Smooth muscle cell of the brain vasculature (primary cell): ENCODE measurements at regions not wholly inside any gene's neighbourhood (a gene's known extent, or its start where the extent isn't known, plus 50 kb on each side); places are given as distances from the start of the nearest gene placed in this dataset.
"Not testable (repeated sequence)": the region's sequence is repeated elsewhere in the genome, so short reads cannot be mapped to it uniquely, and the experiment has no call there.

ENCODE experiments used
- DNase-seq: peaks from one replicate; pipeline ENCODE4 v3.0.0-alpha.2; 2012; ENCODE audit warnings: low read depth, low spot score

DNA sequence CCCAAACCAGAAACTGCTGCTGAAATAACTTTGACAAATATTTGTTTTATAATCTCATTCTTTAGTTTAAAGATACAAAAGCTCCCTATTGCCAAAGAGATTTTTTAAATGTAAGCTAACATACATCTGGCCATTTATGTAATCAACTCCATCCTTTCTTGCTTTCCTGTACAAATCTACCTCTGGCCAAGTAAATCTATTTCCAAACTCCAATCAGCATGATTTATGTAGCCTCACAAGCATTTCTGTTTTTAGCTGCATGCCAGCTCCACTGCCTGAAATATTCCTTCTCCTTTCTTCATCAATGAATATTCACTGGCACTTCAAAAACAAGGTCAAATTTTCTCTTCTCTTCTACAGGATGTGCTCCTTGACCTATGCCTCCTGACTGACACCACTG is 80.0 kb downstream of the SHOX2 start:
- no peak for DNase-seq

DNA sequence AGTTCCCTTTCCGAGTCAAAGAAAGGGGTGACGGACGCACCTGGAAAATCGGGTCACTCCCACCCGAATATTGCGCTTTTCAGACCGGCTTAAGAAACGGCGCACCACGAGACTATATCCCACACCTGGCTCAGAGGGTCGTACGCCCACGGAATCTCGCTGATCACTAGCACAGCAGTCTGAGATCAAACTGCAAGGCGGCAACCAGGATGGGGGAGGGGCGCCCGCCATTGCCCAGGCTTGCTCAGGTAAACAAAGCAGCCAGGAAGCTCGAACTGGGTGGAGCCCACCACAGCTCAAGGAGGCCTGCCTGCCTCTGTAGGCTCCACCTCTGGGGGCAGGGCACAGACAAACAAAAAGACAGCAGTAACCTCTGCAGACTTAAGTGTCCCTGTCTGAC is 86.3 kb downstream of the SHOX2 start:
- not testable (repeated sequence) for DNase-seq

DNA sequence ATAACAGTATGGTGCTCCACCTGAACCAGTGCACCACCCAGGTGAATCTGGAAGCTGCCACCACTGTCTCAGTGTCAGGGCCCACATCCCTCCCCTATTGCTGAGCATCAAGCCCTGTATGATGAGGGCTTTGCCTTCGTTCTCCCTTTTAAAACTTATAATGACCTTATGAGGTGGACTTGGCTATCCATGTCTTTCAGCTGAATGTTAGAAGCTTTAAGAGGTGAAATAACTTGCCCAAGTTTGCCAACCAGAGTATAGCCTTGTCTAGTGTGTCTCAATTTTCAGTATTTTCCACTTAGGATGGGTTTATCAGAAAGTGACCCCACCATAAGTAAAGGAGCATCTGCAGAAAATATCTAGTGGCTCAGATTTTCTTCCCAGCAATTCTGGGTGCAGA is 87.8 kb downstream of the SHOX2 start:
- DNase-seq = no peak

DNA sequence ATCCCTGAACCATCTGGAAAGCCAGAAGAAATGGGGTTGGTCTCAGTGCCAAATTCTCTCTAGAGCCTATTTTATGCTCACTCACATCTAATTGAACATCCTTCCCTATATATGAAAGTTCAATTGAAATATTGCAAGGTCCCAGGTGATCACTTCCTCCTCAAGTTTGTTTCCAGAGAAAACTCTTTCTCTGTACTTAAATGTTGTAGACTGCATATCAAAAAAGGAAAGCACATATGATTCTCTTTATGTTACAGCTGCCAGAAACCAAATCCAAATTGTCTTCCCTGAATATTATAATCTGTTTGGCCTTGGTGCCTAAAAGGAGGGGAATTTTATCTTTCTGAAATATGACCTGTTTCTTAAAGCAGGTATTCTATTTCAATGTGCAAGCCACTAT is 93.3 kb downstream of the SHOX2 start:
- no peak for DNase-seq

DNA sequence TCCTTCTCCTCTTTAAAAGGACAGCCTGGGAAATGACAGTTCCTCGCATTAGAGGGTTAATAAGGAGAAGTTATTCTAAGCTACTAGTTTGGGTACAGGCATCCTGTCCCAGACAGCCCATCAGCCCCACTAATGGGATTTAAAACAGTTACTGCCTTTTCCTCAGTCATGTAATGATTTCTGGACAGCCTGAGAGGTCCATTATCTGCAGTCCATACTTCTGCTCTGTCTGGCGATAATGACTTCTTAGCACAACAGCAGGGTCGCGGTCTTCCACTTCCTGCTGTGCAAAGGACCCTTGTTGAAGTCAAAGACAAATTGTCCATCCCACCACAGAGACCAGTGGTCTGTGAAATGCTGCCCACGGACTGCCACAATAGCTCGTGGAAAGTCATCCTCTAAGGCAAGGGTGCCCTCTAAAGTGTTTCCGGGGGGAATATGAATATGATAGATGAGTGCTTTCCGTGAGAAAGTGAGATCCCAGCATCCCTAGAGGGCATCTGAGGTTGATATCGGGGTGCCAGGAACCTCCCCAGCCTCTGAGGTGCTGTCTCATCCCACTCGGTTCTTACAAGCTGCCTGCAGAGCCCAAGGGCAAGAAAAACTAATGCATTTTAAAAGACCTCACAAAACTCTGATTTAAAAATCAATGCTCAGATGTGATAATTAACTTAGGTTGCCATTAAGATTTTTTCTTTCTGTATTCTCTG is 100.7 kb downstream of the SHOX2 start:
- DNase-seq = no peak

DNA sequence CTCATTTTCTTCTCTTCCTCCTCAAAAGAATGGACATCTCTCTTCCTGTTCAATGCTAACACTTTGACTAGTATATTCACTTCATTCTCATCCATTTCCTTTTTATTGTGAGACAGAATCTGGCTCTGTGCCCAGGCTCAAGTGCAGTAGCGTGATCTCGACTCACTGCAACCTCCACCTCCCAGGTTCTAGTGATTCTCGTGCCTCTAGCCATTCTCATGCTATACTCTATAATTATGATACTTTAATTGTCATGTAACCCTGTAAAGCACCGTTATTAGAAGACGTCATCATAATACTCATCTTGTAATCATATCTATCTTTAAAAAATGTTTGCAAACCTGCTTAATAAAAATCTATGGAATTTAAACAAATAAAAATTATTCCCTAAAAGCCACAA is 107.0 kb downstream of the SHOX2 start:
- no peak for DNase-seq

DNA sequence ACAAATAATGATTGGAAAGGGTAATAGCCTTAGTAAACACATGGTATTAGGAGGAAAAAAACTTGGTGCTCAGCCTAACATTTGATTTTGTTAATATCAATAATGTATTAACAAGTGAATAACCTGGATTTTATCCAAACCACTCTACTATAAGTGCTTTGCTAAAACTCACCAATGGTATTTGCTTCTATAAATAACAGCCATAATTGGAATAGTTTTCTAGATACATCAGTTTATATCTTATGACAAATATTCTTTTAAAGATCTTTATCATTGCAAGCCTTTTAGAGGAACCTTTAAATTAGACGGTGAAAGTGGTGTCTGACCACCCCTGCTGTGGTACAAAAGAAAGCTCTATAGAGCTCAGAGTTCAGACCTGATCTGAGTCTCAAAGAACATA is 123.9 kb downstream of the SHOX2 start:
- DNase-seq = no peak

DNA sequence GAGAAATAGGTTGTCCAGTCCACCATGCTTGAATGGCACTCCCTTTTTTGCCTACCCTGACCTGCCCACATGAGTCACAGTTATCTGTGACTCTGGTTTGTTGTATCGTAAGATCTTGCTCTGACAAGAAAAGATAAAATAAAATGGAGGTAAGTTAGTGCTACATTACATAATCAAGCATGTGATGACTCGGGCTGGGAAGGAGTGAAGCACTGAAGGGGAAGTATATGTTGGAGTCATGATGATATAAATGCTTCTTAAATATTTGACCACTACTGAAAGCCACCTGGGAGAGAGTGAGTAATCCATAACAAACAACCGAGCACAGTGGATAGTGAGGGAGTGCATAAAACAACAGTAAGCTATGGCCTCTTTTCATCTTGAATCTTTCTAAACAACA is 124.4 kb downstream of the SHOX2 start:
- DNase-seq = no peak

DNA sequence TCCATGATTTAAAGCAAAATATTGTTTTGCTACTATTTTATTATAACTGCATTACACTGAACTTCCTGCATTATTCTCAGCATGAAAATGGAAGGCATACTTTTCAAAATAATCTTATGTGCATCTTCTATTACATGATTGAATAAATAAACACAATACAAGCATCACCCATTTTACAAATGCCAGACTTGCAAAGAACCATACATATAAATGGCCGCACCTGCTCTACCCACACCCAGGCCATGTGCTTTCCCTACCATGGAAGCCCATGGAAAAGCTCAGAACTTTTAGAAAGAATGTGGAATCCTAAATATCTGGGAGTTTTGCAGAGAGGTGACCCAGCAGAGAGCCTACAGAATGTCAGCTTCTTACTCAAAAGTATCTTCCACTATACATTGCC is 127.2 kb downstream of the SHOX2 start:
- no peak for DNase-seq

DNA sequence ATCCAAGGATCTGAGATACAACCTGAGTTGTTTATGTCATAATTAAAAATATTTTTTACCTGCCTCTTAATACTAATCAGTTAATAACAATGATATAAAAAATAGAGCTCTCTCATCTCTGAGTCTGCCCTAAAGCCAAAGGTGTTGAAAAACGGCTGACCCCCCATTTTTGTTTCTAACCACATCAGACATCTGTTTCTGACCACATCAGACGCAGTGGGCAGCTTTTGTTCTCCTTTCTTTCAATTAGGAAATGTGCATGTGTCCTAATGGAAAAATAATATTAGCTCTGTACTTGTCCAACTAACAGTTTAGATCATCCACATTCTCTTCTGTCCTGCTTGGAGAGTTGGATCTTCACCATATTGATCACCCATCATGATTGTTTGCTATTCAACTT is 144.6 kb downstream of the SHOX2 start:
- no peak for DNase-seq

DNA sequence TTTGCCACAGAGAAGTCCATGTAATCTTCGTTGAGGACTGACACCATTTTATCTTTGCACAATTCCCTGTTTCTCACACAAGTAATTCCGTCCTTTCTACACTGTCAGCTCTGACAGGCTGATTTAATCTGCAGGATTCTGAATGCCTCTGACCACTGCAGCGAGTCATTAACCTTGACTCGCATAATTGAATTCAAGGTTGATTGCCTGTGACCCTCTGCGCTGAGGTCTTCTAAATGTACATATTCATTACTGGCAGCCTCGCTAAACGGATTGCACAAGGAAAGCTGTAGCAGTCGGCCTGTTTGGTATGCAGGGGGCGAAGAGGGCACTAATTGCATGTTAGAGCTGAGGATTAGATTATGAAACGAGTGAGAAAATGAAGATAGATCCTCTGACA is 147.8 kb downstream of the SHOX2 start:
- no peak for DNase-seq

DNA sequence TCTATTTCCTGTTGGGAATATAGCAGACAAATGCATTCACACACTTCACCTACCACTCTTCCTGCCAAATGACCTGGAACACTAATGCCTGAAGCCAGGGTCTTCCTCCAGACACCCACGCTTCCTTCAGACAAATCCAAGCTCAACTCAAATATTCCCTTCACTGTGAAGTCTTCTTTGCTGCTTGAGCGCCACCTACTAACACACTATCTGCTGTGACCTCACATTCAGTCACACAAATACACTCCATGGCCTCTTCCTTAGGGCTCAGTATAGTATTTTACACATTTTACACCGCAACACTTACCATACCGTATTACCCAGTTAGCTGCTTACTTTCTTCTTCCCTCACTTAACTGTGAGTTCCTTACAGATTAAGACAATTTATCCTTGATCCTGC is 149.4 kb downstream of the SHOX2 start:
- DNase-seq = no peak

DNA sequence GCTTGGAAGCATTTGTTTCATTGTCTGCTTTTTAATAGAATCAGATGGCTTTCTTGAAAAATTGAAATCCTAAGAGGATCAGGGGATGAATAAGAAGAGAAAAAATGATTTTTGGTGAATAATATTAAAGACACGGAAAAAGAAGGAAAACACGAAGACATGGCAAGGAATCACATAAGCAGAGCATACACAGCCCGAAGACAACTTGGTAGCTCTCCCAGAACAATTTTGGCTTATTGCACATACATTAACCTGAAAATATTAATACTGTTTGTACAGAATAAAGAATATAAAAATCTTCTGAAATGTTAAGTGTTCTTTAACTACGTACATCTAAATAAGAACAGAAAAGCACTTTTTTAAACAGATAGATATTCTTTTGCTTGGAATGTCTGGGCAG is 150.0 kb downstream of the SHOX2 start:
- DNase-seq = no peak

DNA sequence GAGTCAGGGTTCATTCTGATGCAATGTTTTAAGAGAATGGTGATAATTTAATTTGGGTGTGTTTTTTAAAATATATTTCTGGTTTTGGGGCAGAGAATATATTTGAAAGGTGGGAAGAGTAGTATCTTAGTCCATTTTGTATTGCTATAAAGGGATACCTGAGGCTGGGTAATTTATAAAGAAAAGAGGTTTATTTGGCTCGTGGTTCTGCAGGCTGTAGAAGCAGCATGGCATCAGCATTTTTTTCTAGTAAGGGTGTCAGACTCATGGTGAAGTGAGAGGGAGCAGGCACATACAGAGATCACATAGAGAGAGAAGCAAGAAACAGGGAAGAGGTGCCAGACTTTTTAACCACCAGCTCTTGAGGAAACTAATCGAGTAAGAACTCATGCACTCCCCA is 152.7 kb downstream of the SHOX2 start:
- no peak for DNase-seq

DNA sequence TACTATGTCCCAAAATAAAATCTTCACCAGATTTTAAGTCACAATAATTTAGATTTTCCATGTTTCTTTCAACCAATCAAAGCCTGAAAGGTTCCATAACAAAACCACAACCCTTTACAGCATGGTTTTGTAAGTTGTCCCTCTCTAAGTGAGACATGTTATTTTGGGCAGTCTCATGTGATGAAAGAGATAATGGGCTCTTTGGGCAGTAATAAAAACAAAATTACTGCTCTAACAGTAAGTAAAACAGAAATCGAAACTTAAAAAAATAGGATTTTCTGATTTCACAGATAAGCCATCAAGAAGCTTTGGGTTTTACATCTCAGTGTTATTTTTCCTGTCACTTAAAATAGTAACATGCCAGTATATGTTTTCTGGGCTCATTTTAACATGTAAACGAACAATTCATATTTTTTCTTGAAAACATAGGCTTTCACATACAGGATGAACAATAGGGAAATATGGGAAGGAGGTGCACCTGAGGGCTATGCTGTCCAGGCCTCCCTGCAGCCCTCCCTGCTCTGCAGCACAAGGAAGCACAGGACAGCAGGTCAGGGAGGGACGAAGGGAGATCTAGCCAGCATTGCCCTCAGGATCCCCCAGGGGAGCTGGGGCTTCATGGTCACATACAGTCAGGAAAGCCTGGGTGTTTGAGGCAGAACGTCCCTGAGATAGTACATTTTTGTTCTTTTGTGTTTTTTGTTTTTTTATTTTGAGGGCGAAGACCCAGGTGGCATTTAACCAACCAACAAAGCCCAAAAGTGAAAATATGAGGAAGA is 157.4 kb downstream of the SHOX2 start:
- no peak for DNase-seq

DNA sequence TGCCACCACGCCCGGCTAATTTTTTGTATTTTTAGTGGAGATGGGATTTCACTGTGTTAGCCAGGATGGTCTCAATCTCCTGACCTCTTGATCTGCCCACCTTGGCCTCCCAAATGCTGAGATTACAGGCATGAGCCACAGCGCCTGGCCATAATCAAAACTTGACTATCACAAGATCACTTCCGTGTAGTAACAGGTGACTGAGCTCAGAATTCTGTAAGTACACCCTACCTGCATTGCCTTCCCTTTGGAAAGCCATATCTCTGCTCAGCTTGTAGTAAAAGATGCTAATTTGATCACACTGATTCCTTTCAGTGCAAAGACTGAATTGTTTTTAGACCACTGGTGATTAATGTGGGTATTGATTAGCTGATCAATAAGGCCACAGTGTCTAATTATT is 167.1 kb downstream of the SHOX2 start:
- no peak for DNase-seq

DNA sequence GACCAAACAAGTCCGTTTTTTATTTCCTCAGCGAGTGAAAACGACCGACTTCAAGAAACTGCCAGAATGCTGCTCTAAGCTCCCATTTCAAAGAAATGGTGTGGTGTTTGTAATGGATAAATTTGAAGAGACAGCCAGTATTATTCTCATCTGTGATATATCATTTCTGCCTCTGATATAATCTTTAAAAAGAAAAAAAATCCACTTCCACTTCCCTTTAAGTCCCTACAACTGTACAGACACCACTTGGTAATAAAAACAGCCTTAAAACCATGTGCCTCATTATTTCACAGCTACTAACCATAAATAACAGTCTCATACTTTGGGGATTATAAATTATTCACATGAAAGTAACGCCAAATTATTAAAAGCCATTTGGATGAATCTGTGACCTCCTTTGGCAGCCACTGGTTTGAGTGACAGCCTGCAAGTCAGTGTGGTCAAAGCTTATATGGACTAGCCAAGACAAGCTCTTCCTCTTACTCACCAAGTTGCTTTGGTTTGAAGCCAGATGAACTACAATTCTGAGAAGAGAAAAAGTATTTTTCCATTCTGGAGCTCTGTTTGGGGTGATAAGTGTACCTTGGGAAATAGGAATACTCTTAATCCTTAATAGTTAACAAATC is 168.0 kb downstream of the SHOX2 start:
- DNase-seq = no peak

DNA sequence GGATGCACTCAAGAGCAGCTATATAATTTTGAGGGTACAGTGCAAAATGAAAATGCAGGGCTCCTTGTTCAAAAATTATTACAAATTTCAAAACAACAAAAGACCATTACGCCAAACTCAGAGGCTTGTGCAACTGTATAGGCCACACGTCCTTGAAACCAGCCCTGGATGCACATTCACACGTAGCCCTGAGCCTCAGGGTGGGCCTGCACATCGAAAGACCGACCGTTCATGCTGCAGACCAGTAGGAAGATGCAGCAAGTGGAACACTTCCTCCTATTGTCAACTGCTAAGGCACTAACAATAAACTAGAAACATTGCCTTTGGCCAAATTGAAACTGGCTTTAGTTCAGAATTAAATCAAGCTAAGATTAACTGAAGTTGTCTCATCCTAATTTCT is 174.7 kb downstream of the SHOX2 start:
- no peak for DNase-seq

DNA sequence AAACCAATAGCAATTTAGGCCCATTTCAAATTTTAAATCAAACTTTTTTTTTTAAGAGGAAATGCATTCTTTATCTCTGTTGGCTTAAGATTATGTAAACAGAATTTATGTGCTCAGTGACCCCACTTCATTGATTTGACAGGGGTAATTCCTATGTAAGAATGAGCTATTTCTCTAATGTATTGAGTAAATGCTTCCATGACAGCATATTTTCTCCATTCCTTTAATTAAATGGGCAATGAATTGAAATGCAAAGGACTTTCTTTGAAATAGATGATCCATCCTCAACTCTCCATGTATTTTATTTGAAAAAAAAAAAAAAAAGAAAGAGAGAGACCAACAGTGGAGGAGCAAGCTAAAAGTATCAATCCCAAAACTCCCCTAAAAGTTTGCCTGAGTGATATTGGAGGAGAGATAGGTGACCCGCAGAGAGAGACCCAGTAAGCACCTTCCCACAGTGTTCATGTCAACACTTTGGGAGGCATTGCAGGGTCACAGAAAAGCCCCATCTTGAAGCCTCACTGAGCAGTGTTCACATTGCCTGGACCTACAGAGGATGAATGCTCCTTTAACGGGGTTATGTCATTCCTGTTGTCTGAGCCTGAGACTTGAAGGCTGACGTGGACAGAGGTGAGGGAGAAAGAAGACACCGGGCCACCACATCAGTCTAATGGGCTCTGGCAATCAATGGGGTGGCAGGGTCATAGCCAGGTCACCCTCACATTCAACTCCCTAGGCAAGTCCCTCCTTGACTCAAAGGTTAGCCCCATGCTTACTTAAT is 176.0 kb downstream of the SHOX2 start:
- DNase-seq = no peak

DNA sequence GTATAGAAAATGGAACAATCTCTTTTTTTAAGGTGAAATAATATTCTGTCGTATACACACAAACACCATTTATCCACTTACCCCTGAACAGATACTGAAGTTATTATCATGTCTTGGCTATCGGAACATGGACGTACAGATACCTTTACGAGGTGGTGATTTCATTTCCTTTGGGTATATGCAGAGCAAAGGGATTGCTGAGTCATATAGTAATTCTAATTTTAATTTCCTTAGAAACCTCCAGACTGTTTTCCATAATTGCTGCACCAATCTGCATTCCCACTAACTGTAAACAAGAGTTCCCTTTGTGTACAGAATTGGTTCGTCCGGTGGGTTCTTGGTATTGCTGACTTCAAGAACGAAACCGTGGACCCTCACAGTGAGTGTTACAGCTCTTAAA is 179.4 kb downstream of the SHOX2 start:
- DNase-seq = no peak

DNA sequence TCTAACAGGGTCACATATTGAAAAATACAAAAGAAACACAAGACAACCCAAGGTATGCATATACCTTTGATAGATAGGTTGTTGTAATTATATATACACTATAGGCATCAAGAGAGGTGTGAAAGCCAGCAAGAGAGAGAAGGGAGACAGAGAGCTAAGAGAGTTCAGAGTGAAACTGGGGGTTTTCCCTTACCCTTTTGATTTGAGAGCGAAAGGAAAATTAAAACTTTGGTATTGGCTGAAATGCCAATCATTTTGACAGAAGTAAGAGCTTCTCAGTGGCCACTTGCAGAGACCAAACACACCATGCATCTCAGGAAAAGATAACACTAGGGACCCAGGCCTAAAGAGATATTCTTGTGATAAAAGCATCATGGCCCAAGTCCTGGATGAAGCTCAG is 183.6 kb downstream of the SHOX2 start:
- DNase-seq = no peak

DNA sequence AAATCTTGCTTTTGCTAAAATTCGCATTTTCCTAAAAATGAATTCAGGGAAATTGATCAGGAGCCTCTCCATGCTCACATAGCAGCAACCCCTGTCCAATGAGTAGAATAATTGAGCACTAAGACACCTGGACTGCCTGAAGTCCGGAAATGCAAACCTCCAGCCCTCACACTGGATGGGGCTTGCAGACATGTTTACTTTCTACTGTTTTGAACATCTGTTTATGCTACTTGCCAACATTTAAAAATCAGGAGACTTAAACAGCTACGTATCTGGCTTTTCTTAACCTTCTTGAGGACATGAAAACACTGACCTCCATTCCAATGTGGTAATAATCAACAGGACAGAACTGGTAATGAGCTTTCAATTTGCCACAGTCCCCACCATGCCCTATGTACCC is 184.4 kb downstream of the SHOX2 start:
- DNase-seq = no peak
